Neuronal stem cell (in vitro differentiated cells): ENCODE measurements at regions not wholly inside any gene's neighbourhood (a gene's known extent, or its start where the extent isn't known, plus 50 kb on each side); places are given as distances from the start of the nearest gene placed in this dataset.

Experiments
- DNase-seq: peaks from one replicate; pipeline ENCODE4 v3.0.0-alpha.2; 2013; ENCODE audit warnings: low spot score
- H2AFZ ChIP-seq: one replicate; pipeline ENCODE4 v1.6.1; 2013; ENCODE audit warnings: mild to moderate bottlenecking, low read length, inconsistent platforms
- H2AK5ac ChIP-seq: 2 replicates; pipeline ENCODE4 v1.6.1; 2013; ENCODE audit warnings: low read depth, mild to moderate bottlenecking, inconsistent platforms, low read length, moderate library complexity, mixed read lengths
- H2BK120ac ChIP-seq: 2 replicates; pipeline ENCODE4 v1.6.1; 2013; ENCODE audit warnings: low read depth, mild to moderate bottlenecking, inconsistent platforms, low read length, moderate library complexity, mixed read lengths
- H2BK12ac ChIP-seq: one replicate; pipeline ENCODE4 v1.6.1; 2013; ENCODE audit warnings: low read length, inconsistent platforms
- H2BK15ac ChIP-seq: 2 replicates; pipeline ENCODE4 v1.6.1; 2013; ENCODE audit warnings: mild to moderate bottlenecking, low read length, inconsistent platforms, mixed read lengths
- H2BK5ac ChIP-seq: one replicate; pipeline ENCODE4 v1.6.1; 2013; ENCODE audit warnings: inconsistent platforms, mild to moderate bottlenecking, low read length, moderate library complexity
- H3K14ac ChIP-seq: one replicate; pipeline ENCODE4 v1.6.1; 2013; ENCODE audit warnings: low read length, inconsistent platforms
- H3K18ac ChIP-seq: 2 replicates; pipeline ENCODE4 v1.6.1; 2013; ENCODE audit warnings: low read length, inconsistent platforms
- H3K23ac ChIP-seq: 2 replicates; pipeline ENCODE4 v1.6.1; 2013; ENCODE audit warnings: low read depth, mild to moderate bottlenecking, mixed read lengths, low read length, inconsistent platforms; ENCODE audit not compliant: poor library complexity
- H3K27ac ChIP-seq: replicated peaks from 3 replicates; pipeline ENCODE4 v1.5.1; 2013; ENCODE audit warnings: low read length, inconsistent platforms
- H3K27me3 ChIP-seq, 3 experiments: 2 replicates each; pipeline ENCODE4 v1.6.1; 2013; ENCODE audit warnings: low read length in 3 of 3, mild to moderate bottlenecking in 2 of 3, inconsistent platforms in 1 of 3, low read depth in 1 of 3, mixed read lengths in 1 of 3, moderate library complexity in 1 of 3; ENCODE audit not compliant: control insufficient read depth in 3 of 3, insufficient read depth in 3 of 3
- H3K36me3 ChIP-seq, 2 donors: replicated peaks in 1 of 2; 2 replicates each; pipeline ENCODE4 v1.6.1; 2013; ENCODE audit warnings: low read length in 2 of 2; ENCODE audit not compliant: control insufficient read depth in 2 of 2, insufficient read depth in 2 of 2
- H3K4ac ChIP-seq: 2 replicates; pipeline ENCODE4 v1.6.1; 2013; ENCODE audit warnings: inconsistent platforms, mild to moderate bottlenecking, low read length, moderate library complexity
- H3K4me1 ChIP-seq, 2 donors: 1 replicate in 1 of 2; 2 replicates in 1 of 2; pipeline ENCODE4 v1.6.1; 2013; ENCODE audit warnings: low read length in 2 of 2, low read depth in 1 of 2; ENCODE audit not compliant: control insufficient read depth in 2 of 2, insufficient read depth in 1 of 2
- H3K4me2 ChIP-seq: one replicate; pipeline ENCODE4 v1.6.1; 2013; ENCODE audit warnings: mild to moderate bottlenecking, low read length, inconsistent platforms; ENCODE audit not compliant: insufficient read depth, poor library complexity, severe bottlenecking
- H3K4me3 ChIP-seq, 2 donors: 2 replicates each; pipeline ENCODE4 v1.5.1; 2013; ENCODE audit warnings: low read length in 2 of 2, mild to moderate bottlenecking in 2 of 2, inconsistent platforms in 1 of 2, moderate library complexity in 1 of 2
- H3K79me1 ChIP-seq: one replicate; pipeline ENCODE4 v1.6.1; 2013; ENCODE audit warnings: low read depth, mild to moderate bottlenecking, inconsistent platforms, low read length, moderate library complexity
- H3K9ac ChIP-seq: one replicate; pipeline ENCODE4 v1.6.1; 2013; ENCODE audit warnings: mild to moderate bottlenecking, low read depth, low read length, inconsistent platforms; ENCODE audit not compliant: poor library complexity
- H3K9me3 ChIP-seq, 2 donors: replicated peaks in 1 of 2; 2 replicates each; pipeline versions ENCODE3 to v1.6.1; 2013; ENCODE audit warnings: low read length in 2 of 2, mild to moderate bottlenecking in 2 of 2, inconsistent platforms in 1 of 2, low read depth in 1 of 2, mixed read lengths in 1 of 2, moderate library complexity in 1 of 2; ENCODE audit not compliant: control insufficient read depth in 2 of 2, insufficient read depth in 1 of 2
- H4K8ac ChIP-seq: one replicate; pipeline ENCODE4 v1.6.1; 2013; ENCODE audit warnings: low read depth, mild to moderate bottlenecking, inconsistent platforms, low read length, moderate library complexity
- H4K91ac ChIP-seq: one replicate; pipeline ENCODE4 v1.6.1; 2013; ENCODE audit warnings: low read length, low read depth, mild to moderate bottlenecking, inconsistent platforms; ENCODE audit not compliant: poor library complexity
- WGBS, 2 donors: extraction: QIAGEN DNeasy Blood & Tissue Kit; methylation state at CpG; one replicate each; pipeline ENCODE4 v1.1.7; 2013; ENCODE audit warnings: missing lambda C conversion rate in 2 of 2, mixed read lengths in 1 of 2; ENCODE audit not compliant: insufficient read length in 2 of 2, insufficient replicate concordance in 1 of 2; ENCODE audit errors: extremely low coverage in 2 of 2; 5-methylcytosine and 5-hydroxymethylcytosine counted together

GRCh38 chr4:57789666-57790065 is 679.5 kb upstream of the IGFBP7 start:
- Histone ChIP-seq H3K23ac (no peak overlapping the region), H2BK5ac (no peak overlapping the region), H3K4me1 (no peaks in the 10 kb centered on the region), H2AK5ac (no peak overlapping the region), H2BK12ac (no peak overlapping the region), H3K4me3 (no peak overlapping the region), H3K14ac (no peak overlapping the region), H3K36me3 (no peaks in the 10 kb centered on the region), H3K18ac (no peak overlapping the region), H3K9me3 (no peaks in the 10 kb centered on the region), H3K4ac (no peak overlapping the region), H2AFZ (no peak overlapping the region), H4K91ac (no peak overlapping the region), H3K79me1 (no peaks in the 10 kb centered on the region), H2BK120ac (no peak overlapping the region), H3K27me3 (no peaks in the 10 kb centered on the region), H3K9ac (no peak overlapping the region), H2BK15ac (no peak overlapping the region), H3K27ac (no peak overlapping the region), H3K4me2 (no peak overlapping the region), H4K8ac (no peak overlapping the region)
- no peak for DNase-seq
- WGBS, 2 donors, result no CpG with 5 or more reads among the region's 2 CpGs

- no CpG with 5 or more reads among the region's 2 CpGs for WGBS, 2 donors
- no peak overlapping the region for H3K23ac ChIP-seq
- DNase-seq, result no peak
These were observed 667.7 kb upstream of the IGFBP7 start for GRCh38 chr4:57777876-57778275.

GRCh38 chr4:57774681-57775080 is 664.5 kb upstream of the IGFBP7 start:
- Histone ChIP-seq H2AK5ac (no peak overlapping the region), H3K23ac (no peak overlapping the region), H3K4me2 (no peak overlapping the region), H2AFZ (no peak overlapping the region), H2BK5ac (no peak overlapping the region), H3K27ac (no peak overlapping the region), H4K91ac (no peak overlapping the region), H3K14ac (no peak overlapping the region), H2BK120ac (no peak overlapping the region), H2BK12ac (no peak overlapping the region), H3K4me3 (no peak overlapping the region), H3K18ac (no peak overlapping the region), H2BK15ac (no peak overlapping the region), H3K9me3 (no peaks in the 10 kb centered on the region), H3K9ac (no peak overlapping the region), H3K4me1 (peaks cover 0 to 3% of the 10 kb centered on the region in 2 donors), H3K4ac (no peak overlapping the region), H3K79me1 (no peaks in the 10 kb centered on the region), H3K27me3 (no peaks in the 10 kb centered on the region), H4K8ac (no peak overlapping the region), H3K36me3 (no peaks in the 10 kb centered on the region)
- no peak for DNase-seq
- WGBS, 2 donors, result no CpG with 5 or more reads among the region's 3 CpGs

More at GRCh38 chr4:57777876-57778275, 667.7 kb upstream of the IGFBP7 start:
- Histone ChIP-seq H2BK120ac (no peak overlapping the region), H3K27ac (no peak overlapping the region), H2BK15ac (no peak overlapping the region), H3K4me2 (no peak overlapping the region), H2BK5ac (no peak overlapping the region), H4K8ac (no peak overlapping the region), H3K14ac (no peak overlapping the region), H2AFZ (no peak overlapping the region), H3K18ac (no peak overlapping the region), H3K27me3 (no peaks in the 10 kb centered on the region), H3K36me3 (peaks cover 0 to 1% of the 10 kb centered on the region in 2 donors), H3K4me1 (no peaks in the 10 kb centered on the region), H3K9ac (no peak overlapping the region), H2BK12ac (no peak overlapping the region), H3K4ac (no peak overlapping the region), H3K4me3 (no peak overlapping the region), H4K91ac (no peak overlapping the region), H2AK5ac (no peak overlapping the region), H3K79me1 (no peaks in the 10 kb centered on the region), H3K9me3 (peaks cover 0 to 2% of the 10 kb centered on the region in 2 donors)

GRCh38 chr4:57774171-57774570 is 664.0 kb upstream of the IGFBP7 start:
- Histone ChIP-seq H3K9ac (no peak overlapping the region), H3K23ac (no peak overlapping the region), H3K27ac (no peak overlapping the region), H2BK120ac (no peak overlapping the region), H2BK12ac (no peak overlapping the region), H3K4ac (no peak overlapping the region), H3K27me3 (no peaks in the 10 kb centered on the region), H3K9me3 (no peaks in the 10 kb centered on the region), H3K18ac (no peak overlapping the region), H4K91ac (no peak overlapping the region), H3K4me2 (no peak overlapping the region), H2BK5ac (no peak overlapping the region), H3K4me1 (peaks cover 0 to 3% of the 10 kb centered on the region in 2 donors), H2AK5ac (no peak overlapping the region), H3K14ac (no peak overlapping the region), H3K36me3 (no peaks in the 10 kb centered on the region), H3K4me3 (no peak overlapping the region), H4K8ac (no peak overlapping the region), H2AFZ (no peak overlapping the region), H2BK15ac (no peak overlapping the region), H3K79me1 (no peaks in the 10 kb centered on the region)
- no peak for DNase-seq
